Motor neuron (in vitro differentiated cells): ENCODE measurements at regions not wholly inside any gene's neighbourhood (a gene's known extent, or its start where the extent isn't known, plus 50 kb on each side); places are given as distances from the start of the nearest gene placed in this dataset.
"Not testable (repeated sequence)": the region's sequence is repeated elsewhere in the genome, so short reads cannot be mapped to it uniquely, and the experiment has no call there.

ENCODE experiments used
- ATAC-seq, 8 experiments: fragments of 200-7000 bp; cut with Tn5 transposase; replicated peaks in 6 of 8; 2 replicates each; pipeline ENCODE4 v1.8.0; 2021; ENCODE audit warnings: mild to moderate bottlenecking in 8 of 8, moderate library complexity in 8 of 8
- H3K27ac ChIP-seq, 2 donors: fragments of 250-450 bp; sonication (Bioruptor Pico); 2 replicates each; pipeline ENCODE4 v1.9.0; 2021; ENCODE audit warnings: antibody characterized with exemption in 2 of 2, mild to moderate bottlenecking in 2 of 2, moderate library complexity in 1 of 2
- H3K4me1 ChIP-seq, 2 donors: fragments of 250-450 bp; sonication (Bioruptor Pico); replicated peaks in 1 of 2; 2 replicates each; pipeline ENCODE4 v1.6.1; 2021; ENCODE audit warnings: antibody characterized with exemption in 2 of 2, mild to moderate bottlenecking in 2 of 2, moderate library complexity in 1 of 2
- H3K4me3 ChIP-seq, 5 donors: fragments of 250-450 bp; sonication (Bioruptor Pico); 2 replicates each; pipeline ENCODE4 v1.9.0; 2021; ENCODE audit warnings: antibody characterized with exemption in 5 of 5, mild to moderate bottlenecking in 5 of 5, moderate library complexity in 4 of 5
- WGBS, 10 experiments: fragments of 450-650 bp; shearing (Covaris generic); methylation state at CpG; one replicate each; pipeline ENCODE4 v1.0.0; 2022; 5-methylcytosine and 5-hydroxymethylcytosine counted together
- in situ Hi-C, 9 experiments: fragments of 400-800 bp; cut with MboI; loops; one replicate each; pipeline ENCODE4 v1.15.0; 2021; ENCODE audit warnings: low sequenced_read_pairs in 9 of 9, low pct_unique_long_range_greater_than_20kb in 2 of 9; ENCODE audit not compliant: unreplicated experiment in 9 of 9

- H3K4me1 ChIP-seq, H3K27ac ChIP-seq, H3K4me3 ChIP-seq, in situ Hi-C loops: not testable (repeated sequence)
- ATAC-seq, result peak in 1 of 8 experiments; percentile 40
- 75% methylated on average over 2 of the region's 2 CpGs; no CpG with 5 or more reads in 9 of the 10 experiments for WGBS, 10 experiments
Observed at GRCh38 chr3:91348064-91348463, 2240.6 kb downstream of the EPHA3 start.

GRCh38 chr3:91349072-91349471, 2241.7 kb downstream of the EPHA3 start:
- H3K27ac ChIP-seq, H3K4me3 ChIP-seq, H3K4me1 ChIP-seq, in situ Hi-C loops: not testable (repeated sequence)
- peak in 3 of 8 experiments; percentile 55 to 59 (median 58) for ATAC-seq
- no CpG with 5 or more reads among the region's 1 CpG for WGBS, 10 experiments

GRCh38 chr3:91352161-91352560, 2244.7 kb downstream of the EPHA3 start:
- H3K4me3 ChIP-seq, ATAC-seq, H3K4me1 ChIP-seq, in situ Hi-C loops, H3K27ac ChIP-seq: not testable (repeated sequence)

GRCh38 chr3:91359278-91359677, 2251.9 kb downstream of the EPHA3 start:
- H3K27ac ChIP-seq, H3K4me1 ChIP-seq, H3K4me3 ChIP-seq, in situ Hi-C loops: not testable (repeated sequence)
- peak in 5 of 8 experiments; percentile 47 to 66 (median 56) for ATAC-seq

GRCh38 chr3:91383100-91383894, 2275.9 kb downstream of the EPHA3 start:
- H3K27ac ChIP-seq, H3K4me3 ChIP-seq, in situ Hi-C loops, ATAC-seq, H3K4me1 ChIP-seq: not testable (repeated sequence)
- 67% methylated on average over 1 of the region's 5 CpGs; no CpG with 5 or more reads in 9 of the 10 experiments for WGBS, 10 experiments

- H3K4me1 ChIP-seq, H3K27ac ChIP-seq, H3K4me3 ChIP-seq, in situ Hi-C loops, ATAC-seq: not testable (repeated sequence)
- WGBS, 10 experiments, result 100% methylated on average over 1 of the region's 4 CpGs; no CpG with 5 or more reads in 9 of the 10 experiments
Observed at GRCh38 chr3:91403938-91404337, 2296.5 kb downstream of the EPHA3 start.

- H3K27ac ChIP-seq, H3K4me1 ChIP-seq, H3K4me3 ChIP-seq, in situ Hi-C loops: not testable (repeated sequence)
- ATAC-seq, result peak in 2 of 8 experiments; percentile 3 to 7
Observed at GRCh38 chr3:91442063-91442462, 2334.6 kb downstream of the EPHA3 start.

GRCh38 chr3:91442483-91442882, 2335.1 kb downstream of the EPHA3 start:
- H3K4me1 ChIP-seq, H3K27ac ChIP-seq, H3K4me3 ChIP-seq, in situ Hi-C loops: not testable (repeated sequence)
- WGBS, 10 experiments, result 33 to 100% (median 50%) methylated on average over 1 to 3 of the region's 4 CpGs; no CpG with 5 or more reads in 3 of the 10 experiments
- peak in 2 of 8 experiments; percentile 65 to 72 for ATAC-seq

GRCh38 chr3:91448379-91448778, 2341.0 kb downstream of the EPHA3 start:
- H3K27ac ChIP-seq, H3K4me1 ChIP-seq, ATAC-seq, H3K4me3 ChIP-seq, in situ Hi-C loops: not testable (repeated sequence)
- WGBS, 10 experiments, result 60 to 75% methylated on average over 1 of the region's 2 CpGs; no CpG with 5 or more reads in 8 of the 10 experiments

GRCh38 chr3:91466517-91466916, 2359.1 kb downstream of the EPHA3 start:
- H3K4me3 ChIP-seq, in situ Hi-C loops, H3K27ac ChIP-seq, H3K4me1 ChIP-seq: not testable (repeated sequence)
- peak in 2 of 8 experiments; percentile 39 to 69 for ATAC-seq
- WGBS, 10 experiments, result no CpG with 5 or more reads among the region's 1 CpG

GRCh38 chr3:91469251-91469650, 2361.8 kb downstream of the EPHA3 start:
- H3K27ac ChIP-seq, H3K4me3 ChIP-seq, ATAC-seq, H3K4me1 ChIP-seq, in situ Hi-C loops: not testable (repeated sequence)
- 50 to 100% methylated on average over 1 to 2 of the region's 3 CpGs; no CpG with 5 or more reads in 8 of the 10 experiments for WGBS, 10 experiments

GRCh38 chr3:91485026-91485425, 2377.6 kb downstream of the EPHA3 start:
- peak in 3 of 8 experiments; percentile 41 to 77 (median 69) for ATAC-seq

GRCh38 chr3:91485891-91486290, 2378.5 kb downstream of the EPHA3 start:
- H3K27ac ChIP-seq, H3K4me1 ChIP-seq, in situ Hi-C loops, H3K4me3 ChIP-seq: not testable (repeated sequence)
- ATAC-seq, result peak in 1 of 8 experiments; percentile 49
- 0 to 100% (median 60%) methylated on average over 1 of the region's 2 CpGs; no CpG with 5 or more reads in 4 of the 10 experiments for WGBS, 10 experiments

More at GRCh38 chr3:91485026-91485425, 2377.6 kb downstream of the EPHA3 start:
- H3K4me3 ChIP-seq, H3K27ac ChIP-seq, H3K4me1 ChIP-seq, in situ Hi-C loops: not testable (repeated sequence)

GRCh38 chr3:91497712-91498111, 2390.3 kb downstream of the EPHA3 start:
- peak in 3 of 8 experiments; percentile 48 to 97 (median 95) for ATAC-seq
- H3K4me3 ChIP-seq, H3K27ac ChIP-seq, in situ Hi-C loops, H3K4me1 ChIP-seq: not testable (repeated sequence)
- 0 to 20% (median 0%) methylated on average over 1 of the region's 2 CpGs; no CpG with 5 or more reads in 7 of the 10 experiments for WGBS, 10 experiments
